ENCODE measurements at regions not wholly inside any gene's neighbourhood (a gene's known extent, or its start where the extent isn't known, plus 50 kb on each side); places are given as distances from the start of the nearest gene placed in this dataset.

DNA sequence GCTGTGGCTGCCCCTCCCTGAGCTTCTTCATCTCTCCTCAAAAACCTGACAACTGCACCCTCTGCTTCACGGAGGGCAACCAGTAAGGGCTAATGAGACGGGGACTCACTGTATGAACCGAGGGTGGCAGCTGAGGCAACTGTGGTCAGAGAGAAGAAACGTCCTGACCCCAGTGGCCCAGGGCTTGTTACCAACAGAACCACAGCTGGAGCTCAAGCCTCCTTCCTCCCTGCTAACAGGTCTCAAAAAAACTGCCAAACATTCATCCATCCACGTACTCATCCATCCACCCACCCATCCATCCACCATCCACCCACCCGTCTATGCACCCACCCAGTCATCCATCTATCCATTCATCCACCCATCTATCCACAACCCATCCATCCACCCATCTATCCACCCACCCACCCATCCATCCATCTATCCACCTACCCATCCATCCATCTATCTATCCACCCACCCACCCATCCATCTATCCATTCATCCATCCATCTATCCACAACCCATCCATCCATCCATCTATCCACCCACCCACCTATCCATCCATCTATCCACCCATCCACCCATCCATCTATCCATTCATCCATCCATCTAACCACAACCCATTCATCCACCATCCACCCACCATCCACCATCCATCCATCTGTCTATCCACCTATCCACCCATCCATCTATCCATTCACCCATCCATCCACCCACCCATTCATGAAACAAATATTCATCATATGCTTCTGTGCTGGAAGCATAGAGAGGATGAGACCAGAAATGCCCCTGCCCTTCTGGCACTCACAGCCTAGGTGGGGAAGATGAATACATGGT is 111.7 kb downstream of the PDGFA start:
- Histone ChIP-seq H3K4me3 (no peak overlapping the region), H3K36me3 (no peaks in the 10 kb centered on the region), H3K9me3 (no peaks in the 10 kb centered on the region), H3K27ac (no peak overlapping the region), H3K4me1 (no peaks in the 10 kb centered on the region), H3K27me3 (peaks cover 0 to 26% (median 5%) of the 10 kb centered on the region in 9 donors)
- ATAC-seq (no peak), DNase-seq (peak in 1 of 5 donors; percentile 20)
- TF ChIP-seq POLR2A (IDR thresholded peaks at IDR 0.05) (no peak), CTCF (IDR thresholded peaks at IDR 0.05) (no peak)
- WGBS, 4 donors: 69 to 84% (median 81%) methylated on average over 6 of the region's 6 CpGs
- intact Hi-C loops (cut with DNase I): no loop called here

- 77 to 84% (median 81%) methylated on average over 16 to 21 of the region's 21 CpGs for WGBS, 4 donors
- TF ChIP-seq POLR2A (IDR thresholded peaks at IDR 0.05): no peak
- TF ChIP-seq CTCF (IDR thresholded peaks at IDR 0.05): no peak
- intact Hi-C loops (cut with DNase I): no loop called here
- no peaks in the 10 kb centered on the region for H3K4me1 ChIP-seq
- no peak overlapping the region for H3K27ac ChIP-seq
- no peak overlapping the region for H3K4me3 ChIP-seq
- no peaks in the 10 kb centered on the region for H3K9me3 ChIP-seq
- peaks cover 0 to 26% (median 5%) of the 10 kb centered on the region in 9 donors for H3K27me3 ChIP-seq
- no peak for ATAC-seq
- H3K36me3 ChIP-seq: no peaks in the 10 kb centered on the region
- DNase-seq: peak in 2 of 5 donors; percentile 15 to 38
These were observed 110.8 kb downstream of the PDGFA start for GRCh38 chr7:408751-409311.

GRCh38 chr7:409339-410281 is 110.0 kb downstream of the PDGFA start:
- TF ChIP-seq CTCF (IDR thresholded peaks at IDR 0.05): no peak
- TF ChIP-seq POLR2A (IDR thresholded peaks at IDR 0.05): no peak
- intact Hi-C loops (cut with DNase I): no loop called here
- ATAC-seq (no peak), DNase-seq (peak in 3 of 5 donors; percentile 14 to 46 (median 16))
- H3K9me3 ChIP-seq: no peaks in the 10 kb centered on the region
- peaks cover 0 to 26% (median 5%) of the 10 kb centered on the region in 9 donors for H3K27me3 ChIP-seq
- no peaks in the 10 kb centered on the region for H3K36me3 ChIP-seq
- H3K27ac ChIP-seq: no peak overlapping the region
- no peak overlapping the region for H3K4me3 ChIP-seq
- WGBS, 4 donors: 57 to 70% (median 67%) methylated on average over 27 to 34 of the region's 34 CpGs
- no peaks in the 10 kb centered on the region for H3K4me1 ChIP-seq

Data from heart left ventricle (tissue), 16 donors.